ENCODE measurements at regions not wholly inside any gene's neighbourhood (a gene's known extent, or its start where the extent isn't known, plus 50 kb on each side); places are given as distances from the start of the nearest gene placed in this dataset.

GRCh38 chr10:105879401-105879800 is 1238.3 kb downstream of the SORCS3 start:
- DNase-seq (ENCODE audit: low read depth, low spot score): no peak

- no peak for DNase-seq (ENCODE audit: low read depth, low spot score)
Measured at GRCh38 chr10:105875050-105875449, 1234.0 kb downstream of the SORCS3 start.

- DNase-seq (ENCODE audit: low read depth, low spot score): peak; percentile 3
Measured at GRCh38 chr10:105872665-105873064, 1231.6 kb downstream of the SORCS3 start.

- DNase-seq (ENCODE audit: low read depth, low spot score): no peak
Measured at GRCh38 chr10:105868935-105869334, 1227.8 kb downstream of the SORCS3 start.

GRCh38 chr10:105864854-105865253 is 1223.8 kb downstream of the SORCS3 start:
- DNase-seq (ENCODE audit: low read depth, low spot score): no peak

- DNase-seq (ENCODE audit: low read depth, low spot score): no peak
Measured at GRCh38 chr10:105857268-105858264, 1216.5 kb downstream of the SORCS3 start.

- no peak for DNase-seq (ENCODE audit: low read depth, low spot score)
Measured at GRCh38 chr10:105855791-105856190, 1214.7 kb downstream of the SORCS3 start.

- no peak for DNase-seq (ENCODE audit: low read depth, low spot score)
Measured at GRCh38 chr10:105844676-105845570, 1203.8 kb downstream of the SORCS3 start.

- peak; percentile 28 for DNase-seq (ENCODE audit: low read depth, low spot score)
Measured at GRCh38 chr10:105844241-105844640, 1203.2 kb downstream of the SORCS3 start.

GRCh38 chr10:105843786-105844185 is 1202.7 kb downstream of the SORCS3 start:
- no peak for DNase-seq (ENCODE audit: low read depth, low spot score)

- no peak for DNase-seq (ENCODE audit: low read depth, low spot score)
Measured at GRCh38 chr10:105840288-105840770, 1199.2 kb downstream of the SORCS3 start.

- DNase-seq (ENCODE audit: low read depth, low spot score): no peak
Measured at GRCh38 chr10:105838392-105838791, 1197.3 kb downstream of the SORCS3 start.

GRCh38 chr10:105837951-105838350 is 1196.9 kb downstream of the SORCS3 start:
- DNase-seq (ENCODE audit: low read depth, low spot score): no peak

GRCh38 chr10:105834261-105835059 is 1193.4 kb downstream of the SORCS3 start:
- DNase-seq (ENCODE audit: low read depth, low spot score): no peak

GRCh38 chr10:105827133-105827532 is 1186.0 kb downstream of the SORCS3 start:
- no peak for DNase-seq (ENCODE audit: low read depth, low spot score)

- no peak for DNase-seq (ENCODE audit: low read depth, low spot score)
Measured at GRCh38 chr10:105807935-105808587, 1167.0 kb downstream of the SORCS3 start.

- DNase-seq (ENCODE audit: low read depth, low spot score): no peak
Measured at GRCh38 chr10:105803206-105803605, 1162.1 kb downstream of the SORCS3 start.

- DNase-seq (ENCODE audit: low read depth, low spot score): no peak
Measured at GRCh38 chr10:105800641-105801040, 1159.6 kb downstream of the SORCS3 start.

- no peak for DNase-seq (ENCODE audit: low read depth, low spot score)
Measured at GRCh38 chr10:105798328-105798889, 1157.3 kb downstream of the SORCS3 start.

GRCh38 chr10:105797234-105797890 is 1156.3 kb downstream of the SORCS3 start:
- no peak for DNase-seq (ENCODE audit: low read depth, low spot score)

Data from iPS DF 19.7 (cell line).